Upper lobe of left lung (tissue), 4 donors: ENCODE measurements at regions not wholly inside any gene's neighbourhood (a gene's known extent, or its start where the extent isn't known, plus 50 kb on each side); places are given as distances from the start of the nearest gene placed in this dataset.

Source experiments
- EP300 ChIP-seq, 4 donors: sonication (generic); formaldehyde crosslinking; IDR thresholded peaks; one replicate each; pipeline ENCODE4 v1.5.1; 2017; ENCODE audit warnings: antibody characterized with exemption in 4 of 4, control low read depth in 2 of 4
- POLR2A ChIP-seq, 4 donors: fragments of 450-650 bp; IDR thresholded peaks; one replicate each; pipeline ENCODE4 v1.5.1; 2016 to 2017; ENCODE audit warnings: antibody characterized with exemption in 4 of 4, mild to moderate bottlenecking in 2 of 4
- POLR2AphosphoS5 ChIP-seq, 2 donors: sonication (generic); formaldehyde crosslinking; IDR thresholded peaks; one replicate each; pipeline ENCODE4 v1.5.1; 2017; ENCODE audit warnings: antibody characterized with exemption in 2 of 2
- TF ChIP-seq, protein P1 (sequence below), 6 experiments: fragments of 450-650 bp in 4 of 6; fragments of 200-600 bp in 2 of 6; sonication (generic) in 2 of 6; IDR thresholded peaks; one replicate each; pipeline ENCODE4 v1.5.1; 2016 to 2019; ENCODE audit warnings: antibody characterized with exemption in 6 of 6

DNA sequence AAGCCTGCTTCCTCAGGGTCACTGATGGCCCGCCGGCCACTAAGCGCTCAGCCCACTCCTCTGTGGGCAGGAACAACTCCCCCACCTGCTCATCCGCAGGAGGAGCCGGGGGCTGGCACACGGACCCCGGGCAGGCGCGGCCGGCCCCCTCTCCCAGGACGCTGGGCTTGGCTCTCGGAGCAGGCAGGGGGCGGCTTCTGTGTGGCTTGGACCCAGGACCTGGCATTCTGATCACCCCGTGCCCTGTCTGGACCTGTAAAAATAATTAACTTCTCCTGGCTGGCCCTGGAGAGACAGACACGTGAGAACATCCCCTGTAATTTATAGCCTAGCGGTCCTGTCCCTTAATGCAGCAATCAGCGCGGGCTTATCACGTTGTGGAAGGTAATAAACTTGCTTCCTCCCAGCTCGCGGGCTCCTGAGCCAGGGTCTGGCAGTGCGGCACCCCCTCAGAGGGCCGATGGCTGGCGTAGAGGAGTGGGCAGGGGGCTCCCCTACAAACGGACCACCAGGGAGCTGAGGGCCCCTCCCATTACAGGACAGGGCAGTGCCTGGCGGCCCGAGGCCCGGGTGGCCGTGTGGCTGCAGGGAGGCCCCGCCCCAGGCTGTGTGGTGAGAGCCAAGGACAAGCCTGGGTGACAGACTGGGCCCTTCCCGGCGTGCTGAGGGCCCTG, 84.5 kb upstream of the NKX1-1 start:
- TF ChIP-seq, protein P1, sequence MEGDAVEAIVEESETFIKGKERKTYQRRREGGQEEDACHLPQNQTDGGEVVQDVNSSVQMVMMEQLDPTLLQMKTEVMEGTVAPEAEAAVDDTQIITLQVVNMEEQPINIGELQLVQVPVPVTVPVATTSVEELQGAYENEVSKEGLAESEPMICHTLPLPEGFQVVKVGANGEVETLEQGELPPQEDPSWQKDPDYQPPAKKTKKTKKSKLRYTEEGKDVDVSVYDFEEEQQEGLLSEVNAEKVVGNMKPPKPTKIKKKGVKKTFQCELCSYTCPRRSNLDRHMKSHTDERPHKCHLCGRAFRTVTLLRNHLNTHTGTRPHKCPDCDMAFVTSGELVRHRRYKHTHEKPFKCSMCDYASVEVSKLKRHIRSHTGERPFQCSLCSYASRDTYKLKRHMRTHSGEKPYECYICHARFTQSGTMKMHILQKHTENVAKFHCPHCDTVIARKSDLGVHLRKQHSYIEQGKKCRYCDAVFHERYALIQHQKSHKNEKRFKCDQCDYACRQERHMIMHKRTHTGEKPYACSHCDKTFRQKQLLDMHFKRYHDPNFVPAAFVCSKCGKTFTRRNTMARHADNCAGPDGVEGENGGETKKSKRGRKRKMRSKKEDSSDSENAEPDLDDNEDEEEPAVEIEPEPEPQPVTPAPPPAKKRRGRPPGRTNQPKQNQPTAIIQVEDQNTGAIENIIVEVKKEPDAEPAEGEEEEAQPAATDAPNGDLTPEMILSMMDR (IDR thresholded peaks at IDR 0.05): no peak
- no peak for TF ChIP-seq EP300 (IDR thresholded peaks at IDR 0.05)
- no peak for TF ChIP-seq POLR2A (IDR thresholded peaks at IDR 0.05)
- TF ChIP-seq POLR2AphosphoS5 (IDR thresholded peaks at IDR 0.05): no peak
